ENCODE measurements at regions not wholly inside any gene's neighbourhood (a gene's known extent, or its start where the extent isn't known, plus 50 kb on each side); places are given as distances from the start of the nearest gene placed in this dataset.

DNA sequence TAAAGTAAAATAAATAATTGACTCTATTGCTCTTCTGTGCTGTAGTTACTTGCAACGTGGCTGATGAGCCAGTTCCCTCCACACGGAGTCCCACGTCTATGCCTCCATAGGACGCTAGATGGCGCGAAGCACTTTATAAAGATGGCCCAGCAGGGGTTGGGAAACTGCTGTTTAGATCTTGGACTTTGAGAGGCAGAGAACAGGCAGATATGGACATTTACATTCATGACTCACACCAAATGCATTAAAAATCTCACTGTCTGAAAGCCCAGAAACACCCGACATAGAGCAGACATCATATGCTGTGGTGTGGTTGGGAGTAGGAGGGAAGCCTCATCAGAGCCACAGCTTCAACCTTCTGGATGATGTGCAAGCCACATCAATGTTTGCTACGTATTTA lies 643.1 kb upstream of the ARGLU1 start:
- H3K36me3 Mint-ChIP-seq (ENCODE audit: insufficient read depth in 1 of 3, low read depth in 3 of 3): no peaks in the 10 kb centered on the region
- H4K5ac ChIP-seq (ENCODE audit: insufficient read length, low read depth, low read length): no peak overlapping the region
- no peaks in the 10 kb centered on the region; the same call in 1 of the 2 replicates for H3K27me3 ChIP-seq (ENCODE audit: insufficient read depth, low read length)
- no peaks in the 10 kb centered on the region for H3K9me3 ChIP-seq (ENCODE audit: control insufficient read depth, low read depth, low read length)
- no peak overlapping the region for H3K27ac ChIP-seq (ENCODE audit: insufficient read length, low read depth, low read length)
- no peaks in the 10 kb centered on the region for H3K79me2 ChIP-seq (ENCODE audit: insufficient read depth, low read length)
- no peak overlapping the region for H3K14ac ChIP-seq (ENCODE audit: insufficient read depth, low read length)
- no peaks in the 10 kb centered on the region for H4K20me1 ChIP-seq (ENCODE audit: control insufficient read depth, insufficient read depth, insufficient read length)
- no peak overlapping the region for H2BK12ac ChIP-seq (ENCODE audit: insufficient read length, low read depth, low read length)
- H4K8ac ChIP-seq (replicated peaks; ENCODE audit: insufficient read length, low read depth, low read length): no peak overlapping the region
- no peaks in the 10 kb centered on the region for H3K4me1 ChIP-seq (ENCODE audit: insufficient read depth, low read length)
- DNase-seq: peak; percentile 64
- no CpG with 5 or more reads among the region's 8 CpGs for WGBS (ENCODE audit: extremely low coverage, insufficient read length, low lambda C conversion rate)
- no peak overlapping the region for H2AK5ac ChIP-seq (ENCODE audit: insufficient read length, low read length)
- H2BK5ac ChIP-seq (ENCODE audit: insufficient read length, low read length): no peak overlapping the region
- TF ChIP-seq, protein P1, sequence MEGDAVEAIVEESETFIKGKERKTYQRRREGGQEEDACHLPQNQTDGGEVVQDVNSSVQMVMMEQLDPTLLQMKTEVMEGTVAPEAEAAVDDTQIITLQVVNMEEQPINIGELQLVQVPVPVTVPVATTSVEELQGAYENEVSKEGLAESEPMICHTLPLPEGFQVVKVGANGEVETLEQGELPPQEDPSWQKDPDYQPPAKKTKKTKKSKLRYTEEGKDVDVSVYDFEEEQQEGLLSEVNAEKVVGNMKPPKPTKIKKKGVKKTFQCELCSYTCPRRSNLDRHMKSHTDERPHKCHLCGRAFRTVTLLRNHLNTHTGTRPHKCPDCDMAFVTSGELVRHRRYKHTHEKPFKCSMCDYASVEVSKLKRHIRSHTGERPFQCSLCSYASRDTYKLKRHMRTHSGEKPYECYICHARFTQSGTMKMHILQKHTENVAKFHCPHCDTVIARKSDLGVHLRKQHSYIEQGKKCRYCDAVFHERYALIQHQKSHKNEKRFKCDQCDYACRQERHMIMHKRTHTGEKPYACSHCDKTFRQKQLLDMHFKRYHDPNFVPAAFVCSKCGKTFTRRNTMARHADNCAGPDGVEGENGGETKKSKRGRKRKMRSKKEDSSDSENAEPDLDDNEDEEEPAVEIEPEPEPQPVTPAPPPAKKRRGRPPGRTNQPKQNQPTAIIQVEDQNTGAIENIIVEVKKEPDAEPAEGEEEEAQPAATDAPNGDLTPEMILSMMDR (conservative IDR thresholded peaks at IDR 0.05): peak; percentile 90
- no peaks in the 10 kb centered on the region; the same call in 1 of the 2 replicates for H3K27me3 Mint-ChIP-seq (ENCODE audit: low read depth)
- no peak overlapping the region for H3T11ph ChIP-seq (ENCODE audit: low read length)
- no peak overlapping the region for H2BK20ac ChIP-seq (ENCODE audit: low read depth, low read length, poor library complexity, severe bottlenecking)
- no peak overlapping the region for H3K4me2 ChIP-seq (ENCODE audit: insufficient read depth, insufficient read length, low read length)
- no peak overlapping the region for H3K18ac ChIP-seq (ENCODE audit: insufficient read length, low read depth, low read length)
- H2AFZ ChIP-seq (ENCODE audit: low read length): no peak overlapping the region
- no peak overlapping the region for H3K9ac ChIP-seq (ENCODE audit: extremely low read depth, insufficient read length, low read length)
- no peak overlapping the region for H2BK15ac ChIP-seq (ENCODE audit: low read depth, low read length)
- H3K23ac ChIP-seq (ENCODE audit: insufficient read length, low read depth, low read length): no peak overlapping the region
- no peak overlapping the region for H3K4ac ChIP-seq (ENCODE audit: low read depth, low read length)
- no peak overlapping the region for H3K27ac Mint-ChIP-seq
- H3K56ac ChIP-seq (ENCODE audit: insufficient read length, low read depth, low read length): no peak overlapping the region
- H2BK120ac ChIP-seq (ENCODE audit: low read depth, low read length, poor library complexity, severe bottlenecking): no peak overlapping the region
- no peaks in the 10 kb centered on the region for H3K23me2 ChIP-seq (ENCODE audit: insufficient read length, low read depth, low read length, poor library complexity, severe bottlenecking)
- no peak overlapping the region for H4K91ac ChIP-seq (ENCODE audit: insufficient read length, low read depth, low read length)
- no peaks in the 10 kb centered on the region for H3K9me3 Mint-ChIP-seq
- H3K4me3 Mint-ChIP-seq: no peak overlapping the region
- H3K79me1 ChIP-seq (ENCODE audit: insufficient read depth, low read depth, low read length, poor library complexity, severe bottlenecking): no peaks in the 10 kb centered on the region
- 0 out of 4 replicates have a peak, but pooled peaks cover 0 to under 1% of the 10 kb centered on the region in 2 experiments for H3K4me1 Mint-ChIP-seq

All from H9 (cell line).